ENCODE measurements at regions not wholly inside any gene's neighbourhood (a gene's known extent, or its start where the extent isn't known, plus 50 kb on each side); places are given as distances from the start of the nearest gene placed in this dataset.

GRCh38 chr7:85328456-85328998 lies 141.7 kb upstream of the SEMA3D start:
- no peaks in the 10 kb centered on the region for H3K4me1 ChIP-seq (ENCODE audit: control insufficient read depth, low read length)
- no peaks in the 10 kb centered on the region for H3K36me3 ChIP-seq (ENCODE audit: control insufficient read depth, low read length)
- no peaks in the 10 kb centered on the region for H4K20me1 ChIP-seq (ENCODE audit: control insufficient read depth, insufficient read depth, low read depth, low read length)
- no peaks in the 10 kb centered on the region for H3K9me3 ChIP-seq (ENCODE audit: control insufficient read depth, insufficient read depth, low read length)
- H3K4me2 ChIP-seq (ENCODE audit: low read length), result no peak overlapping the region
- no peak overlapping the region for H3K4me3 ChIP-seq (ENCODE audit: low read length)
- H3K79me2 ChIP-seq (ENCODE audit: control insufficient read depth, low read length), result no peaks in the 10 kb centered on the region
- H3K9me2 ChIP-seq (replicated peaks; ENCODE audit: control insufficient read depth, low read length), result no peaks in the 10 kb centered on the region
- H3K27me3 ChIP-seq (ENCODE audit: control insufficient read depth, low read length), result no peaks in the 10 kb centered on the region
- TF ChIP-seq CTCF (IDR thresholded peaks at IDR 0.05; ENCODE audit: low read depth, low read length, poor library complexity, severe bottlenecking) (no peak), EZH2phosphoT487 (IDR thresholded peaks at IDR 0.05; ENCODE audit: borderline replicate concordance, low read length) (no peak)
- H3F3A ChIP-seq (ENCODE audit: control insufficient read depth, insufficient read depth), result no peaks in the 10 kb centered on the region
- H3K27ac ChIP-seq (ENCODE audit: low read depth, low read length), result no peak overlapping the region

- Histone ChIP-seq H3K4me1 (ENCODE audit: control insufficient read depth, low read length) (no peaks in the 10 kb centered on the region), H3K4me2 (ENCODE audit: low read length) (no peak overlapping the region), H3K27me3 (ENCODE audit: control insufficient read depth, low read length) (no peaks in the 10 kb centered on the region), H3K9me2 (replicated peaks; ENCODE audit: control insufficient read depth, low read length) (no peaks in the 10 kb centered on the region), H3K27ac (ENCODE audit: low read depth, low read length) (no peak overlapping the region), H3F3A (ENCODE audit: control insufficient read depth, insufficient read depth) (no peaks in the 10 kb centered on the region), H3K9me3 (ENCODE audit: control insufficient read depth, insufficient read depth, low read length) (no peaks in the 10 kb centered on the region), H4K20me1 (ENCODE audit: control insufficient read depth, insufficient read depth, low read depth, low read length) (no peaks in the 10 kb centered on the region), H3K79me2 (ENCODE audit: control insufficient read depth, low read length) (no peaks in the 10 kb centered on the region), H3K4me3 (ENCODE audit: low read length) (no peak overlapping the region), H3K36me3 (ENCODE audit: control insufficient read depth, low read length) (no peaks in the 10 kb centered on the region)
- TF ChIP-seq EZH2phosphoT487 (IDR thresholded peaks at IDR 0.05; ENCODE audit: borderline replicate concordance, low read length) (no peak), CTCF (IDR thresholded peaks at IDR 0.05; ENCODE audit: low read depth, low read length, poor library complexity, severe bottlenecking) (no peak)
These were observed 137.4 kb upstream of the SEMA3D start for GRCh38 chr7:85324145-85324799.

GRCh38 chr7:85322252-85322651 lies 135.4 kb upstream of the SEMA3D start:
- no peak for TF ChIP-seq CTCF (IDR thresholded peaks at IDR 0.05; ENCODE audit: low read depth, low read length, poor library complexity, severe bottlenecking)
- TF ChIP-seq EZH2phosphoT487 (IDR thresholded peaks at IDR 0.05; ENCODE audit: borderline replicate concordance, low read length), result no peak

More at GRCh38 chr7:85322252-85322651, 135.4 kb upstream of the SEMA3D start:
- no peaks in the 10 kb centered on the region for H3K79me2 ChIP-seq (ENCODE audit: control insufficient read depth, low read length)
- H3K4me1 ChIP-seq (ENCODE audit: control insufficient read depth, low read length), result no peaks in the 10 kb centered on the region
- H3K27me3 ChIP-seq (ENCODE audit: control insufficient read depth, low read length), result no peaks in the 10 kb centered on the region
- H3K9me3 ChIP-seq (ENCODE audit: control insufficient read depth, insufficient read depth, low read length), result no peaks in the 10 kb centered on the region; the same call in 1 of the 2 replicates
- H3K27ac ChIP-seq (ENCODE audit: low read depth, low read length), result no peak overlapping the region
- no peaks in the 10 kb centered on the region for H3K9me2 ChIP-seq (replicated peaks; ENCODE audit: control insufficient read depth, low read length)
- no peak overlapping the region for H3K4me2 ChIP-seq (ENCODE audit: low read length)
- H3K4me3 ChIP-seq (ENCODE audit: low read length), result no peak overlapping the region
- no peaks in the 10 kb centered on the region for H3K36me3 ChIP-seq (ENCODE audit: control insufficient read depth, low read length)
- no peaks in the 10 kb centered on the region for H3F3A ChIP-seq (ENCODE audit: control insufficient read depth, insufficient read depth)
- H4K20me1 ChIP-seq (ENCODE audit: control insufficient read depth, insufficient read depth, low read depth, low read length), result no peaks in the 10 kb centered on the region
